PFSK-1 (cell line): ENCODE measurements at regions not wholly inside any gene's neighbourhood (a gene's known extent, or its start where the extent isn't known, plus 50 kb on each side); places are given as distances from the start of the nearest gene placed in this dataset.

Source experiments
- SIN3A ChIP-seq: IDR thresholded peaks from 2 replicates; pipeline ENCODE4 v1.6.1; 2012; ENCODE audit warnings: mild to moderate bottlenecking, low read length, moderate library complexity, borderline replicate concordance; ENCODE audit not compliant: insufficient read depth
- TF ChIP-seq, protein P1 (sequence below), 2 experiments: IDR thresholded peaks; 2 replicates each; pipeline versions ENCODE4 v1.6.1 to v1.8.0; 2011 to 2012; ENCODE audit warnings: low read depth in 2 of 2, low read length in 2 of 2, control low read depth in 1 of 2, inconsistent platforms in 1 of 2, mild to moderate bottlenecking in 1 of 2, moderate library complexity in 1 of 2; ENCODE audit not compliant: insufficient read depth in 1 of 2

DNA sequence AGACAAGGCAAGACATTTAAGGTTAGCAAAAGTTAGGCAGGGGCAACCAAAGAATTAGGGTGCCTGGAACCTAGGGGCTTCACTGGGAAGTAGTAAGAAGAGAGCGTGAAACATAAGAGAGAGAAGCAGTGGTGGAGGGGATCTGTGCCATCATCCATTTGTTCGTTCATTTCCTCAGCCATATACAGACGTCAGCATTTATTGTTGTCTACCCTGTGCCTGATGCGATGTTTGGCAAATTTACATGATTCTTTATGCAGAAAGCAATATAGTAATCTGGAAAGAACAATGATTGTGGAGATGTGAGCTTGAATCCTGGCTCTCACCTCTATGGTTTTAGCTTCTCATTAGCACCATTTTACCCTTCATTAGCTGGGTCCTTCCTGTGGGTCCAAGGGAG is 477.5 kb upstream of the MPDZ start:
- TF ChIP-seq, protein P1, sequence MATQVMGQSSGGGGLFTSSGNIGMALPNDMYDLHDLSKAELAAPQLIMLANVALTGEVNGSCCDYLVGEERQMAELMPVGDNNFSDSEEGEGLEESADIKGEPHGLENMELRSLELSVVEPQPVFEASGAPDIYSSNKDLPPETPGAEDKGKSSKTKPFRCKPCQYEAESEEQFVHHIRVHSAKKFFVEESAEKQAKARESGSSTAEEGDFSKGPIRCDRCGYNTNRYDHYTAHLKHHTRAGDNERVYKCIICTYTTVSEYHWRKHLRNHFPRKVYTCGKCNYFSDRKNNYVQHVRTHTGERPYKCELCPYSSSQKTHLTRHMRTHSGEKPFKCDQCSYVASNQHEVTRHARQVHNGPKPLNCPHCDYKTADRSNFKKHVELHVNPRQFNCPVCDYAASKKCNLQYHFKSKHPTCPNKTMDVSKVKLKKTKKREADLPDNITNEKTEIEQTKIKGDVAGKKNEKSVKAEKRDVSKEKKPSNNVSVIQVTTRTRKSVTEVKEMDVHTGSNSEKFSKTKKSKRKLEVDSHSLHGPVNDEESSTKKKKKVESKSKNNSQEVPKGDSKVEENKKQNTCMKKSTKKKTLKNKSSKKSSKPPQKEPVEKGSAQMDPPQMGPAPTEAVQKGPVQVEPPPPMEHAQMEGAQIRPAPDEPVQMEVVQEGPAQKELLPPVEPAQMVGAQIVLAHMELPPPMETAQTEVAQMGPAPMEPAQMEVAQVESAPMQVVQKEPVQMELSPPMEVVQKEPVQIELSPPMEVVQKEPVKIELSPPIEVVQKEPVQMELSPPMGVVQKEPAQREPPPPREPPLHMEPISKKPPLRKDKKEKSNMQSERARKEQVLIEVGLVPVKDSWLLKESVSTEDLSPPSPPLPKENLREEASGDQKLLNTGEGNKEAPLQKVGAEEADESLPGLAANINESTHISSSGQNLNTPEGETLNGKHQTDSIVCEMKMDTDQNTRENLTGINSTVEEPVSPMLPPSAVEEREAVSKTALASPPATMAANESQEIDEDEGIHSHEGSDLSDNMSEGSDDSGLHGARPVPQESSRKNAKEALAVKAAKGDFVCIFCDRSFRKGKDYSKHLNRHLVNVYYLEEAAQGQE (IDR thresholded peaks at IDR 0.05; ENCODE audit: insufficient read depth in 1 of 2, low read depth in 2 of 2, low read length in 2 of 2), result no peak
- TF ChIP-seq SIN3A, result no peak
